GM18873 (cell line): ENCODE measurements at regions not wholly inside any gene's neighbourhood (a gene's known extent, or its start where the extent isn't known, plus 50 kb on each side); places are given as distances from the start of the nearest gene placed in this dataset.
"Not testable (repeated sequence)": the region's sequence is repeated elsewhere in the genome, so short reads cannot be mapped to it uniquely, and the experiment has no call there.

ENCODE experiments used
- ATAC-seq: cut with Tn5 transposase; IDR thresholded peaks from one replicate; pipeline ENCODE4 v1.9.1; 2021; ENCODE audit warnings: mild to moderate bottlenecking, moderate library complexity, moderate number of reproducible peaks; ENCODE audit not compliant: unreplicated experiment, low FRiP score

DNA sequence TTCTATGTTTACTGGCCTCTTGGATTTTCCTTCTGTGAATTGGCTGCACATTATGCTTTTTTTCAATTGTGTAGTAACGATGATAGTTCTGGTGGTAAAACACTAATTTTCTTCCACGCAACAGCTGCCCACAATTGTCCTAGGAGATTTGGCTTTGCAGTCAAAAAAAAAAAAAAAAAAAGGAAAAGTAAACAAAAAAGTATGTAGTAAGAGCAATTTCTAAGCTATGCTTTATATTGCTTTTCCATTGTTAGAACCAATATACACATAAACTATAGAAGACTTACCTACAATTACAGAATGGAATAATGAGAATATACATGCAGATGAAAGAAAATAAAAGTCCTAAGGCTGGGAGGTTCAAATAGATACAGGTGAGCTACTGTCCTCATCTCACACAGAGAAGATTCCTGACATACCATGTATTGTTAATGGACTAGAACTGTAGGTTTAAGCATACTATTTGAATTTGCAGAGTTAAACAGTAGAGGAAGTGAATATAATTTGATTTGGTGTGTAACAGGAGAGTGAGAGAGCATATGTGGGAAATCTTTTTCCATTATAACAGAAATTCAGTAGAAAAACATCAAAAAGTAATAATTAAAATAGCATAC, 976.2 kb downstream of the RAB28 start:
- ATAC-seq = no peak

- ATAC-seq = no peak
Measured at GRCh38 chr4:12500409-12500808, 983.7 kb downstream of the RAB28 start.

DNA sequence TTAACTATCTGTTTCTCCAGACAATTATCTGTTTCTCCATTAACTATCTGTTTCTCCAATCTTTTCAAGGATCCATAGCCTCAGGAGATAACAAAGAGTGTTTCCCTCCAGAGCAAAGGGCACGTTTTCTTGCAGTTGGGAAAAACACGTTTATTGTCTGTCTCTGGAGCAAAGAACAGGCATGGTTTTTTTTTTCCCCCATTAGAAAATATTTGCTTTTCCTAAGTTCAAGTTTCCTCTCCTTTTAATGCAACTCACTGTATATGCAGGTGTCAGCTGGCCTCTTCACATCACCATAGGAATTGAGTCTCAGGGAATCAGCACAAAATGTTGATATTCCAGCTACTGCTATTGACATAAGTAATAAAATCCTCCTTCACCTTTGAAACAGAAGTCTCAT, 984.4 kb downstream of the RAB28 start:
- ATAC-seq = no peak

DNA sequence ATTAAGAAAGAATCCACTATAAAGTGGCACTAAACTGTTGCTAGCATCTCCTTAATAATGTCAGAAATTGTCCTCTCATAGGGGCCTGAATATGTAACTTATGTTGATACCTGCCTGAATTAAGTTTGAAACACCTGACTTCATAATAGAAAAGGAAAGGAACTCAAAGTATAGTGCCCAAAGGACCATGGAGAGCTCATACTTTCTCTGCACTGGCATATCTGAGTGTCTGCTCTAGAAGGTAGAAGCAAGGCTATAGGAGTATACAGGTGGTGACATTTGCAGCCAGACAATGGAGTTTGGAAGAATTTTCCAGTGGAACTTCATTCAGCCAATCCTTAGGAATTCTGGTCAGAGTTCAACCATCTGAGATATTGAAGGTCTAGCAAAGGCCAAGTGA, 988.9 kb downstream of the RAB28 start:
- no peak for ATAC-seq

DNA sequence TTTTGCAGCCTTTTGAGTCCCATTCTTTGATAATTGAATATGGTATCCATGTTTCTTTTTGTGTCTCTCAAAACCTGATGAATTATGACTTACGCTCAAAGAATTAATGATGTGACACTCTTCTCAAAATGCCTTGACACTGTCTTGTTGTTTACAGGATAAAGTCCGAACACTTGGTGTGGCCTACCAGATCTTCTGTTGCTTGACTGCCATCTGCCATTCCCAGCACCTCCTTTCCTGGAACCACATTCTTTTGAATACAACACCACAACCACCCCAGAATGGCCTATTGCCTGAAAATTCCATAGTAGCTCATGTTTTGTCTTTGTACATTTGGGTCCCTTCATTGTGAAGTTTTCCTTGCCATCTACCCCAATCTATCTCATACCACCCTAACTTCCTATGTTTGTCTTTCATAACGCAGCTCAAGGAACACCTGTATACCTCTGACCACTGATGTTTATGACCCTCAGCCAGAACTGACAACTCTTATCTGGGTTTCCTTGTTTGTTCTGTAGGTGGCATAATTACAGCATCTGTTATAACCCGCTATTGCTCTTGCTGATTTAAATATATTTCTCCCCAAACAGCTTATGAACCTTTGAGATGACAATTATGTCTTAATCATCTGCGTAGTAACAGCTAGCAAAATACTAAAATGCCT, 991.3 kb downstream of the RAB28 start:
- ATAC-seq = no peak

DNA sequence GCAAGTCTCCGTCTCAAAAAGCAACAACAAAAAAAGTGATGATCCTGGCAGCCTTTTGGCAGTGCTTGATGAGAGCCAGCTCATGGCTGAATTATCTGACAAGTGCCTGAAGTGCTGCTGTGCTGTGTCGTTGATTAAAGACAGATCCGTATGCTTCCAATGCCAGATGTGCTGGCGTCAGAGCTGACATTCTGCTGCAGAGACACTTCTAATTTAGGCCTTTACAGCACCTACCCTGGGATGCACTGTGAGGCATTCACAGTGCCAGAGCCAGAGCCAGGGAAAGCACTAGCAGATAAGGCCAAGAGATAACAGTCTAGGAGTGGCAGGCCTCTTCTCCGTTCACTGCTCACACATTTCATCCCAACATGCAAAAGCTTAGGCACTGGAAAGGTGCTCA, 995.5 kb downstream of the RAB28 start:
- ATAC-seq = no peak

DNA sequence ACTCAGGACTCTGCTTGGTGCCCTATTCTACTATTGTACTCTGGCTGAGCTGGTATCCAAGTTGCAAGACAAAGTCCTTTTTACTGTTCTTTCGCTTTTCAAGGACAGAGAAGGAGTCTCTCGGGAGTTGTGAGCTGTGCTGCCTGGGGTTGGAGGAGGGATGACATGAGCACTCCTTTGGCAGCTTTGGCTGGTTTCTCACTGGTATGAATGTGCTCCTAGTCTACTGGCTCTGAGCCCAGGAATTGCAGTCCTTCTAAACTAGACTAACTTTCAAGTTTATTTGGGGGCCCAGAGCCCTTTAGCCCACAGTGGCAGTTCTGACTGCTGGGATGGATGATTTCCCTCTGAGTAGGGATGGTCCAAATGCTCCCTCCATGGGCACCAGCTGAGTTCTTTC, 997.1 kb downstream of the RAB28 start:
- no peak for ATAC-seq

GRCh38 chr4:12472087-12472486, 1012.1 kb downstream of the RAB28 start:
- ATAC-seq = no peak

- ATAC-seq = no peak
Measured at GRCh38 chr4:12471193-12471592, 1012.9 kb downstream of the RAB28 start.

GRCh38 chr4:12461576-12461975, 1022.6 kb downstream of the RAB28 start:
- ATAC-seq = not testable (repeated sequence)

DNA sequence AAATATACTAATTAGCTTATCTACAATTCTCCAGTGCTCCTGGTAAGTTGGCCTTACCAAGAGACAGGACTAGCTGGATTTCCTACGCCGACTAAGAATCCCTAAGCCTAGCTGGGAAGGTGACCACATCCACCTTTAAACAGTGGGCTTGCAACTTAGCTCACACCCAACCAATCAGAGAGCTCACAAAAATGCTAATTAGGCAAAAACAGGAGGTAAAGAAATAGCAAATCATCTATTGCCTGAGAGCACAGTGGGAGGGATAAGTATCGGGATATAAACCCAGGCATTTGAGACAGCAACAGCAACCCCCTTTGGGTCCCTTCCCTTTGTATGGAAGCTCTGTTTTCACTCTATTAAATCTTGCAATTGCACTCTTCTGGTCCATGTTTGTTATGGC, 1025.0 kb downstream of the RAB28 start:
- ATAC-seq = no peak

DNA sequence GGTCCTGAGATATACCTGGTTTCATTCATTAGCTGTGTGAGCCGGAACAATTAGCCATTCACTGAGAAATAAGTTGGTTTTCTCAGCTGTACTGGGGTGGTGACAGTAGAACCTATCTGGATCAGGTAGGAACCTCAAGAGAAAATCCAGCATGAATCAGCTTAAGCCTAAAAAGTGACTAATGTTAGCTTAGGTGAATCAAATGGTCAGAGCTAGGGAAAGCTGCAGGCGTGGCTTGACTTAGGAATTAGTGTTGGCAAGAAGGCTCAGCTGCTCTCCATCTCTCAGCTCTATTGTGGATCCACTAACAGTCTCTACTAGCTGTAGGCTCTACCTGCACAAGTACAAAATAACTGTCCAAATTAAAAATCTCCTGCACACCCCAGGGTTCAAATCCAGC, 1025.5 kb downstream of the RAB28 start:
- ATAC-seq = no peak

DNA sequence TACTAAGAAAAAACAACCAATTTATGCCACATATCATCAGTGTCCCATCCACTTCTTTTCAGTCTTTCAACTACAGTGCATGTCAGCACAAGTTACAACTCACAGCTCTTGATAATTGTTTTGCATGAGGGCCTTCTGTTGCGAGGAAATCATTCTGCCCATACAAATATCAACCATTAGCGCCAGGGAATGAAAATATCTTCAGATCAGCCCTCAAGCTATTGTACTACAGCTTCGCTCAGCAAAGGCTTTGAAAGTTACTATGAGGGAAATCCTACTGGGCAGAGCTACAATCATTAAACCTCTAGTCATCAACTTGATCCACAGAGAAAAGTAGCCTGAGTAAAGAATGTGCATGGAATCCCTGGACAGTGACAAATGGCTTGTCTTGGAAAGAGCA, 1023.6 kb upstream of the HS3ST1 start:
- no peak for ATAC-seq

- no peak for ATAC-seq
Measured at GRCh38 chr4:12447451-12447850, 1018.8 kb upstream of the HS3ST1 start.

GRCh38 chr4:12446657-12447185, 1018.0 kb upstream of the HS3ST1 start:
- no peak for ATAC-seq

DNA sequence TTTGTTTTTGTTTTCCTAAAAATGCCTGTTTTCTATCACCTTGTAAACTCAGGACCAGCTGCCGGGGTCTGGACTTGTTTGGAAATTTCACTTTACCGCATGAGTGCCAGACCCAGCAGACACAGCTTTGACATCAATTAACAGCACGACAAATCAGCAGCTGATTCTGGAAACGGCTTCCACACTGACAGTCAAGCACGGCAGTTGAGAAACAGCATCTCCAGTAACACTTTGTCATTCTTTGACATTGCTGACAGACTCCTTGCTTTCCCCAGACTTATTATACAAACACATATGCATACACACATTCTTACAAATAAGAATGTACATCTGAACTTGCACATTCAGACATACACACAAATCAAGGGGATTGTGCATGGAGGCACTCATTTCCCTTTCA, 1017.6 kb upstream of the HS3ST1 start:
- ATAC-seq = no peak

DNA sequence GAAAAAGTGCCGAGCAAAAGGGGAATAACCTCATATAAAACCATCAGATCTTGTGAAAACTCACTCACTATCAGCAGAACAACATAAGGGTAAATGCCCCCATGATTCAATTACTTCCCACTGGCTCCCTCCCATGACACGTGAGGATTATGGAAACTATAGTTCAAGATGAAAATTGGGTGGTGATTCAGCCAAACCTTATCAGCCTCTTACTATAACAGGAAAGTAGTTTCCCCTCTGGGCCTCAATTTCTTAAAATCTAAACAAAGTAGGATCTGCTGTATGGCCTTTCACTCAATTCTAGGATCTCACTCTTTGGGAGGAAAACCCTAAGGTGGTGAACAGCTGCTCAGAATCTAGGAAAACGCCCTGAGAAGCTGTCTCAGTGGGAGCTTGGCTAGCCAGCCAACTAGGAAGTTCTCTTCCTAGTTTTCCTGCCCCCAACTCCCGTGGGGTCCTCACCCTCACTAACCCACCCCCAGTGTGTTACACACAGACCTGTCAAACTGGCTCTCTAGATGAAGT, 1017.1 kb upstream of the HS3ST1 start:
- ATAC-seq = no peak

GRCh38 chr4:12439633-12440305, 1011.1 kb upstream of the HS3ST1 start:
- no peak for ATAC-seq

GRCh38 chr4:12431259-12431658, 1002.6 kb upstream of the HS3ST1 start:
- ATAC-seq = not testable (repeated sequence)

- ATAC-seq = no peak
Measured at GRCh38 chr4:12421364-12421763, 992.7 kb upstream of the HS3ST1 start.

DNA sequence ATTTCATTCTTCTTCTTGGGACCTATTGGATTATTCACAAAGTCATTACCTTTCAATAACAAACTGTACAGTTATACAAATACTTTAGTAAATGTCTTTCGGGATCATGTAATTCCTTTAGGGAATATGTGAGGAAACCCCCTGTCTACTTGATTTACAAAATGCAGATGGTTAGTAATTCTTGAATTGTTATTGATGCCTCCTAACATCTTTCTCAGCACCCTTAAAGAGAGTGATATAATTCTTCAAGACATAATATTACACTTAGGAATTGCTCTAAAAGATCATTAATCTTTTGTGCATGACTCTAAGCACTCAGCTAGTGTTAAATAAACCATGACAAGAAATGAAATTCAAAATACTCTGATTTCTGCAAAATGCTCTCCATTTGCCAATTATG, 988.1 kb upstream of the HS3ST1 start:
- ATAC-seq = no peak
